C4-2B (cell line): ENCODE measurements at regions not wholly inside any gene's neighbourhood (a gene's known extent, or its start where the extent isn't known, plus 50 kb on each side); places are given as distances from the start of the nearest gene placed in this dataset.

Source experiments
- H3K27ac ChIP-seq: fragments of 450-650 bp; 2 replicates; pipeline ENCODE4 v1.5.1; 2017
- ZFX ChIP-seq: fragments of 450-650 bp; IDR thresholded peaks from 2 replicates; pipeline ENCODE4 v1.6.1; 2017
- TF ChIP-seq, protein P1 (sequence below): fragments of 450-650 bp; conservative IDR thresholded peaks from 2 replicates; pipeline ENCODE4 v1.5.1; 2017; ENCODE audit warnings: mild to moderate bottlenecking

DNA sequence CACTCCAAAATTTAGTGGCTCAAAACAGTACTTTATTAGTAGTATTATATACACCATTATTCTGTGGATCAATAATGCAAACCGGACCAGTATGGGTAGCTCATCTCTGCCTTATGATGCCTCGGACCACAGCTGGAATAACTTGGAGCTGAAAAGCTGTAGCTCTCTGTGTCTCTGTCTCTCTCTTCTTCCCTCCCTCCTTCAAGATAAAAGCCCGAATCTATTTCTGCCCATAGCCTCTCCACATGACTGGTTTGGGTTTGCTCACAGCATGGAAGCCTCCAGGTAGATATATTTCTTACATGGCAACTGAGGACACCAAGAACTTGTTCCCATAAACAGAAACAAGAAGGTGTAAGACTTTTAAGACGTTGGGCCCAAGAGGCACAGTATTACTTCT is 147.5 kb upstream of the TBCA start:
- TF ChIP-seq ZFX: no peak
- TF ChIP-seq, protein P1, sequence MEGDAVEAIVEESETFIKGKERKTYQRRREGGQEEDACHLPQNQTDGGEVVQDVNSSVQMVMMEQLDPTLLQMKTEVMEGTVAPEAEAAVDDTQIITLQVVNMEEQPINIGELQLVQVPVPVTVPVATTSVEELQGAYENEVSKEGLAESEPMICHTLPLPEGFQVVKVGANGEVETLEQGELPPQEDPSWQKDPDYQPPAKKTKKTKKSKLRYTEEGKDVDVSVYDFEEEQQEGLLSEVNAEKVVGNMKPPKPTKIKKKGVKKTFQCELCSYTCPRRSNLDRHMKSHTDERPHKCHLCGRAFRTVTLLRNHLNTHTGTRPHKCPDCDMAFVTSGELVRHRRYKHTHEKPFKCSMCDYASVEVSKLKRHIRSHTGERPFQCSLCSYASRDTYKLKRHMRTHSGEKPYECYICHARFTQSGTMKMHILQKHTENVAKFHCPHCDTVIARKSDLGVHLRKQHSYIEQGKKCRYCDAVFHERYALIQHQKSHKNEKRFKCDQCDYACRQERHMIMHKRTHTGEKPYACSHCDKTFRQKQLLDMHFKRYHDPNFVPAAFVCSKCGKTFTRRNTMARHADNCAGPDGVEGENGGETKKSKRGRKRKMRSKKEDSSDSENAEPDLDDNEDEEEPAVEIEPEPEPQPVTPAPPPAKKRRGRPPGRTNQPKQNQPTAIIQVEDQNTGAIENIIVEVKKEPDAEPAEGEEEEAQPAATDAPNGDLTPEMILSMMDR: no peak
- H3K27ac ChIP-seq: no peak overlapping the region

DNA sequence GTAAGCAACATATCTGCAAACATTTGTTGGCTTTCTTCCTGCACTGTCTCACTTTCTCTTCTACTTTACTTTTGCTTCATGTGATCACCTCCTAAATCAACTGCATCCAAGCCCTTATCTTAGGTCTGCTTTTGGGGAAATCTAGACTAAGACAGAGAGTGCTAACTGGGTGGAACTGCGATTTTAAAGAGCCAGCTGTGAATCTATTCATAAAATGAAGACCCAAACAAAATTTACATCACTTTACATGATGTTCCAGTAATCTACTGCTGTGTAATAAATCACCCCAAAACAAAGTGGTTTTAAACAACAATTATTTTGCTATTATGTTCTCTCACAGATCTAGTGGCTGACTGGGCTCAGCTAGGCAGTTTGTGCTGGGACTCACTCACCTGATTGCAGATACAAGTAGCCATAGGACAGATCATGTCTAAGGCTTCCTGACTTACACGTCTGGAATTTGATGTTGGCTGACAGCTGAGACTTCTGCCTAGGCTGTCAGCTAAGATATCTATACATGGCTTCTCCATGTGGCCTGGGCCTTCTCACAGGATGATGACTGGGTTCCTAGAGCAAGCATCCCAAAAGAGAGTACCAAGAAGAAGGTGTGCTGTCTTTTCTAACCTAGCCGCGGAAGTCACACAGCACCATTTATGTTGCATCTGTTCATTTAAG is 145.1 kb upstream of the TBCA start:
- no peak for TF ChIP-seq ZFX
- TF ChIP-seq, protein P1: no peak
- H3K27ac ChIP-seq: no peak overlapping the region

DNA sequence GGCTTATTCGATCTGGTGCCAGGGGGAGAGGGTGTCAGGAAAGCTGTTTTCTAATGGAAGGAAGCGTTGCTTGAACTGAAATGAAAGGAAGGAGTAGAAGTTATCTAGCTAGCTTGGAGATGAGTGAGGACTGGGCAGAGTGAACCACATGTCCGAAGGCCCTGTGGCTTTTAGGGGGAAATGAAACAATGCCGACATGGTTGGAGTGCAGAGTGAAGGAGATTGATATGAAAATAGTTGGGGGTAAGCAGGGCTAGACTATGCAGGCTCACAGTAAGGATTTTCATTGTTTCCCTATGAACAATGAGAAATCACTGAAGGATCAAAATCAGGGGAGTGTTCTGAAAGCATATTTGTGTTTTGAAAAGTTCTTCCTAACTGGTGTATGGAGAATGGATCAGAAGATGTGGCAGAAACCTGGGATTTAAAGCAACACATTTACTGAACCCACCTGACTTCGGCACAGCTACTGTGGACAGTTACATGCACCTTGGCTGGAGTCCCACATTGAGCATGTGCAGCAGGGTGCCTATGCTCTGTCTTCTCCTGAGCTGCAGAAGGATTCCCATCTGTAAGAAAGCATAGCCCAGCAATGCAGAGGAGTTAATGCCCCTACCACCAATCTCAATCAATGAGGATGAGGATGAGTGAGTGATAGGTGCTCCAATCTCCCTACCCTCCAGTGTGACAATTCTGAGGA is 144.4 kb upstream of the TBCA start:
- H3K27ac ChIP-seq: no peak overlapping the region

GRCh38 chr5:77915346-77915745 is 139.2 kb upstream of the TBCA start:
- TF ChIP-seq ZFX: no peak
- TF ChIP-seq, protein P1: no peak
- H3K27ac ChIP-seq: no peak overlapping the region

More for the DNA sequence above, 144.4 kb upstream of the TBCA start:
- TF ChIP-seq ZFX: no peak
- TF ChIP-seq, protein P1: no peak

- no peak for TF ChIP-seq ZFX
- TF ChIP-seq, protein P1: no peak
- no peak overlapping the region for H3K27ac ChIP-seq
These were observed 136.6 kb upstream of the TBCA start for GRCh38 chr5:77912721-77913120.

DNA sequence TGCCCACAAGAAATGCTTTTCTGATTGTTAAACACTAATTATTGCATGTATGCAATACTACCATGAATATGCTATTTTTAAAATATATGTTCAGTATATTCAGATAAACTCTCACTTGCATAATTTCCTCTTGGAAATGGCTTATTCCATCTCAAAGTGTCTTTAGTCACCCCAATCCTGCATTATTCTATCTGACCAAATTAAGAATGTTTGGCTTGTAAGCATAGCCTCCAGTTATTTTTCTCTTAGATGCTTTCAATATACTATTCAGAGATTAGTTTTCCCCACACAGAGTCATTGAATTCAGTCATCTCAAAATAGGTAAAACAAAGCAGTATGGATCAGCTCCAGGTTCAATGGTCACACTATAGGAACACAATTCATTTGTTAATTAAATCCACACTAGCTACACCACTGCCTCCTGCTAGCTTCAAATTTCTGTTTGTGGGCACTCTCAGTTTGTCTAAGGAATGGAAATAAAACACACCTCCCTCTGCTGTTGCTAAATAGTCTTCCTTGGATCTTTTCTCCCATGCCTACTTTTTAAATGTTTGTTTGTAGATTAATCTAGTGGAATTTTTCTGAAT is 134.6 kb upstream of the TBCA start:
- no peak for TF ChIP-seq ZFX
- TF ChIP-seq, protein P1: no peak
- H3K27ac ChIP-seq: no peak overlapping the region

GRCh38 chr5:77909237-77909636 is 133.1 kb upstream of the TBCA start:
- TF ChIP-seq, protein P1: no peak
- no peak for TF ChIP-seq ZFX
- no peak overlapping the region for H3K27ac ChIP-seq
